ENCODE measurements at regions not wholly inside any gene's neighbourhood (a gene's known extent, or its start where the extent isn't known, plus 50 kb on each side); places are given as distances from the start of the nearest gene placed in this dataset.

- Histone ChIP-seq H3K9me3 (ENCODE audit: insufficient read depth, low read depth, low read length) (no peaks in the 10 kb centered on the region), H3K9ac (ENCODE audit: low read depth, low read length, poor library complexity, severe bottlenecking) (no peak overlapping the region), H3K36me3 (ENCODE audit: insufficient read depth, low read length) (no peaks in the 10 kb centered on the region), H2AFZ (ENCODE audit: low read length) (no peak overlapping the region), H3K4me1 (ENCODE audit: insufficient read depth, low read length, poor library complexity, severe bottlenecking) (peaks cover 5% of the 10 kb centered on the region), H3K4me3 (ENCODE audit: low read length, poor library complexity, severe bottlenecking) (no peak overlapping the region), H3K9me2 (replicated peaks; ENCODE audit: low read depth, low read length) (no peaks in the 10 kb centered on the region), H3F3A (ENCODE audit: low read depth) (no peaks in the 10 kb centered on the region), H4K20me1 (ENCODE audit: insufficient read depth, low read length, poor library complexity, severe bottlenecking) (no peaks in the 10 kb centered on the region), H3K27me3 (ENCODE audit: insufficient read depth, low read length, poor library complexity, severe bottlenecking) (no peaks in the 10 kb centered on the region), H3K79me2 (ENCODE audit: insufficient read depth, low read length) (no peaks in the 10 kb centered on the region), H3K4me2 (ENCODE audit: low read depth, low read length, poor library complexity, severe bottlenecking) (no peak overlapping the region)
- no peak for TF ChIP-seq CTCF (conservative IDR thresholded peaks at IDR 0.05; ENCODE audit: low read length)
- no peak for TF ChIP-seq EZH2phosphoT487 (IDR thresholded peaks at IDR 0.05; ENCODE audit: borderline replicate concordance)
Measured at GRCh38 chr22:46026899-46027210, 49.9 kb upstream of the WNT7B start.

GRCh38 chr22:46027211-46028105 lies 50.5 kb upstream of the WNT7B start:
- TF ChIP-seq CTCF (conservative IDR thresholded peaks at IDR 0.05; ENCODE audit: low read length) (no peak), EZH2phosphoT487 (IDR thresholded peaks at IDR 0.05; ENCODE audit: borderline replicate concordance) (no peak)
- Histone ChIP-seq H4K20me1 (ENCODE audit: insufficient read depth, low read length, poor library complexity, severe bottlenecking) (no peaks in the 10 kb centered on the region), H3K79me2 (ENCODE audit: insufficient read depth, low read length) (no peaks in the 10 kb centered on the region), H3K9me2 (replicated peaks; ENCODE audit: low read depth, low read length) (no peaks in the 10 kb centered on the region), H3K36me3 (ENCODE audit: insufficient read depth, low read length) (no peaks in the 10 kb centered on the region), H3F3A (ENCODE audit: low read depth) (0 out of 2 replicates have a peak, but pooled peaks cover 1% of the 10 kb centered on the region), H3K9me3 (ENCODE audit: insufficient read depth, low read depth, low read length) (no peaks in the 10 kb centered on the region), H2AFZ (ENCODE audit: low read length) (no peak overlapping the region), H3K4me3 (ENCODE audit: low read length, poor library complexity, severe bottlenecking) (no peak overlapping the region), H3K9ac (ENCODE audit: low read depth, low read length, poor library complexity, severe bottlenecking) (no peak overlapping the region), H3K4me1 (ENCODE audit: insufficient read depth, low read length, poor library complexity, severe bottlenecking) (peaks cover 5% of the 10 kb centered on the region), H3K4me2 (ENCODE audit: low read depth, low read length, poor library complexity, severe bottlenecking) (no peak overlapping the region), H3K27me3 (ENCODE audit: insufficient read depth, low read length, poor library complexity, severe bottlenecking) (no peaks in the 10 kb centered on the region)

- H3K9ac ChIP-seq (ENCODE audit: low read depth, low read length, poor library complexity, severe bottlenecking) = no peak overlapping the region
- H3K79me2 ChIP-seq (ENCODE audit: insufficient read depth, low read length) = no peaks in the 10 kb centered on the region
- no peaks in the 10 kb centered on the region for H3K9me2 ChIP-seq (replicated peaks; ENCODE audit: low read depth, low read length)
- no peaks in the 10 kb centered on the region for H3K27me3 ChIP-seq (ENCODE audit: insufficient read depth, low read length, poor library complexity, severe bottlenecking)
- H4K20me1 ChIP-seq (ENCODE audit: insufficient read depth, low read length, poor library complexity, severe bottlenecking) = no peaks in the 10 kb centered on the region
- H3K36me3 ChIP-seq (ENCODE audit: insufficient read depth, low read length) = no peaks in the 10 kb centered on the region
- no peak for TF ChIP-seq CTCF (conservative IDR thresholded peaks at IDR 0.05; ENCODE audit: low read length)
- no peak for TF ChIP-seq EZH2phosphoT487 (IDR thresholded peaks at IDR 0.05; ENCODE audit: borderline replicate concordance)
- H3K4me1 ChIP-seq (ENCODE audit: insufficient read depth, low read length, poor library complexity, severe bottlenecking) = peaks cover 5% of the 10 kb centered on the region
- H3K4me3 ChIP-seq (ENCODE audit: low read length, poor library complexity, severe bottlenecking) = no peak overlapping the region
- no peak overlapping the region for H2AFZ ChIP-seq (ENCODE audit: low read length)
- H3K4me2 ChIP-seq (ENCODE audit: low read depth, low read length, poor library complexity, severe bottlenecking) = no peak overlapping the region
- H3K9me3 ChIP-seq (ENCODE audit: insufficient read depth, low read depth, low read length) = no peaks in the 10 kb centered on the region
- H3F3A ChIP-seq (ENCODE audit: low read depth) = 0 out of 2 replicates have a peak, but pooled peaks cover 5% of the 10 kb centered on the region
Measured at GRCh38 chr22:46028106-46028991, 51.4 kb upstream of the WNT7B start.
